ENCODE measurements at regions not wholly inside any gene's neighbourhood (a gene's known extent, or its start where the extent isn't known, plus 50 kb on each side); places are given as distances from the start of the nearest gene placed in this dataset.

- H3K79me2 ChIP-seq (ENCODE audit: insufficient read depth, low read length): no peaks in the 10 kb centered on the region
- RAD21 ChIA-PET (ENCODE audit: low non-redundant PET in 1 of 2, low total read pairs in 2 of 2, uncharacterized antibody in 2 of 2, unreplicated experiment in 2 of 2): no interaction called here
- no peak for TF ChIP-seq ZBTB33 (IDR thresholded peaks at IDR 0.05; ENCODE audit: extremely low read depth, insufficient replicate concordance, low read length)
- no peak for TF ChIP-seq ELF1 (IDR thresholded peaks at IDR 0.05; ENCODE audit: borderline replicate concordance, low read depth)
- no peak for TF ChIP-seq CEBPB (IDR thresholded peaks at IDR 0.05; ENCODE audit: low read depth)
- TF ChIP-seq POLR2AphosphoS5 (IDR thresholded peaks at IDR 0.05; ENCODE audit: low read depth, low read length): no peak
- no peak for TF ChIP-seq SRF (IDR thresholded peaks at IDR 0.05; ENCODE audit: low read depth)
- TF ChIP-seq TCF7L2 (IDR thresholded peaks at IDR 0.05; ENCODE audit: borderline replicate concordance, extremely low read depth, insufficient read depth, insufficient read length): no peak
- no peak for TF ChIP-seq CTCF (IDR thresholded peaks at IDR 0.05 in 2 of 3, conservative IDR thresholded peaks at IDR 0.05 in 1 of 3; ENCODE audit: borderline replicate concordance in 1 of 3, insufficient read depth in 1 of 3, low read depth in 2 of 3, low read length in 2 of 3)
- TF ChIP-seq YY1 (IDR thresholded peaks at IDR 0.05; ENCODE audit: extremely low read depth, insufficient replicate concordance, low read depth, low read length): no peak
- TF ChIP-seq, protein P1, sequence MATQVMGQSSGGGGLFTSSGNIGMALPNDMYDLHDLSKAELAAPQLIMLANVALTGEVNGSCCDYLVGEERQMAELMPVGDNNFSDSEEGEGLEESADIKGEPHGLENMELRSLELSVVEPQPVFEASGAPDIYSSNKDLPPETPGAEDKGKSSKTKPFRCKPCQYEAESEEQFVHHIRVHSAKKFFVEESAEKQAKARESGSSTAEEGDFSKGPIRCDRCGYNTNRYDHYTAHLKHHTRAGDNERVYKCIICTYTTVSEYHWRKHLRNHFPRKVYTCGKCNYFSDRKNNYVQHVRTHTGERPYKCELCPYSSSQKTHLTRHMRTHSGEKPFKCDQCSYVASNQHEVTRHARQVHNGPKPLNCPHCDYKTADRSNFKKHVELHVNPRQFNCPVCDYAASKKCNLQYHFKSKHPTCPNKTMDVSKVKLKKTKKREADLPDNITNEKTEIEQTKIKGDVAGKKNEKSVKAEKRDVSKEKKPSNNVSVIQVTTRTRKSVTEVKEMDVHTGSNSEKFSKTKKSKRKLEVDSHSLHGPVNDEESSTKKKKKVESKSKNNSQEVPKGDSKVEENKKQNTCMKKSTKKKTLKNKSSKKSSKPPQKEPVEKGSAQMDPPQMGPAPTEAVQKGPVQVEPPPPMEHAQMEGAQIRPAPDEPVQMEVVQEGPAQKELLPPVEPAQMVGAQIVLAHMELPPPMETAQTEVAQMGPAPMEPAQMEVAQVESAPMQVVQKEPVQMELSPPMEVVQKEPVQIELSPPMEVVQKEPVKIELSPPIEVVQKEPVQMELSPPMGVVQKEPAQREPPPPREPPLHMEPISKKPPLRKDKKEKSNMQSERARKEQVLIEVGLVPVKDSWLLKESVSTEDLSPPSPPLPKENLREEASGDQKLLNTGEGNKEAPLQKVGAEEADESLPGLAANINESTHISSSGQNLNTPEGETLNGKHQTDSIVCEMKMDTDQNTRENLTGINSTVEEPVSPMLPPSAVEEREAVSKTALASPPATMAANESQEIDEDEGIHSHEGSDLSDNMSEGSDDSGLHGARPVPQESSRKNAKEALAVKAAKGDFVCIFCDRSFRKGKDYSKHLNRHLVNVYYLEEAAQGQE (IDR thresholded peaks at IDR 0.05; ENCODE audit: low read depth): no peak
- TF ChIP-seq ZNF274 (IDR thresholded peaks at IDR 0.05; ENCODE audit: low read depth, low read length): no peak
- no peak for TF ChIP-seq SP1 (IDR thresholded peaks at IDR 0.05; ENCODE audit: low read depth)
- TF ChIP-seq EZH2 (IDR thresholded peaks at IDR 0.05): no peak
- no peak for TF ChIP-seq EZH2phosphoT487 (IDR thresholded peaks at IDR 0.05; ENCODE audit: borderline replicate concordance)
- TF ChIP-seq FOSL1 (IDR thresholded peaks at IDR 0.05; ENCODE audit: low read depth): no peak
- TF ChIP-seq ZFX (IDR thresholded peaks at IDR 0.05): no peak
- TF ChIP-seq ATF3 (IDR thresholded peaks at IDR 0.05): no peak
- TF ChIP-seq MAX (IDR thresholded peaks at IDR 0.05): no peak
- no peak for TF ChIP-seq RAD21 (IDR thresholded peaks at IDR 0.05; ENCODE audit: low read depth)
- no peak for TF ChIP-seq EGR1 (IDR thresholded peaks at IDR 0.05; ENCODE audit: low read depth)
- no peak for TF ChIP-seq JUND (IDR thresholded peaks at IDR 0.05)
Measured at GRCh38 chr14:41374092-41374491, 232.6 kb upstream of the LRFN5 start.

More at GRCh38 chr14:41374092-41374491, 232.6 kb upstream of the LRFN5 start:
- H3K4me3 ChIP-seq (replicated peaks in 1 of 2; ENCODE audit: low read depth in 1 of 2, low read length in 2 of 2): no peak overlapping the region
- no peaks in the 10 kb centered on the region for H4K20me1 ChIP-seq (ENCODE audit: insufficient read depth)
- H3K4me1 ChIP-seq (ENCODE audit: control insufficient read depth in 1 of 2, insufficient read depth in 2 of 2, low read length in 2 of 2): no peaks in the 10 kb centered on the region
- no peaks in the 10 kb centered on the region for H3K9me2 ChIP-seq (ENCODE audit: insufficient read depth)
- no peak overlapping the region for H3K27ac ChIP-seq (ENCODE audit: low read depth, low read length)
- no peak overlapping the region for H2AFZ ChIP-seq (ENCODE audit: low read depth, low read length, poor library complexity, severe bottlenecking)
- ChIA-PET CTCF (no interaction called here), POLR2A (no interaction called here)
- no TSS peak for BruUV-seq (replicated peaks)
- DNase-seq (ENCODE audit: low read depth, low spot score) (no peak), ATAC-seq (no peak)
- H3K4me2 ChIP-seq (ENCODE audit: low read length): no peak overlapping the region
- H3K9ac ChIP-seq (ENCODE audit: low read length): no peak overlapping the region
- intact Hi-C loops (cut with micrococcal nuclease): no loop called here
- no peaks in the 10 kb centered on the region for H3K27me3 ChIP-seq (ENCODE audit: insufficient read depth, low read length)
- no peaks in the 10 kb centered on the region for H3K36me3 ChIP-seq (ENCODE audit: control insufficient read depth in 1 of 2, insufficient read depth in 2 of 2, low read length in 2 of 2)
- no peaks in the 10 kb centered on the region; a peak in 1 of 4 replicates for H3K9me3 ChIP-seq (ENCODE audit: control insufficient read depth in 1 of 2, insufficient read depth in 1 of 2, low read depth in 1 of 2, low read length in 2 of 2)
